NT2/D1 (cell line): ENCODE measurements at regions not wholly inside any gene's neighbourhood (a gene's known extent, or its start where the extent isn't known, plus 50 kb on each side); places are given as distances from the start of the nearest gene placed in this dataset.

Experiments
- SUZ12 ChIP-seq: IDR thresholded peaks from 2 replicates; pipeline ENCODE4 v1.6.1; 2011; ENCODE audit not compliant: insufficient read length, insufficient read depth; ENCODE audit errors: extremely low read depth
- YY1 ChIP-seq: IDR thresholded peaks from 2 replicates; pipeline ENCODE4 v1.6.1; 2011; ENCODE audit not compliant: insufficient read length, insufficient read depth
- ZNF274 ChIP-seq: IDR thresholded peaks from 2 replicates; pipeline ENCODE4 v1.6.1; 2011; ENCODE audit warnings: mild to moderate bottlenecking, low read depth, low read length

- TF ChIP-seq ZNF274 (no peak), YY1 (no peak), SUZ12 (no peak)
Measured at GRCh38 chr9:21653091-21653490, 149.3 kb upstream of the MTAP start.
